Endothelial cell (in vitro differentiated cells): ENCODE measurements at regions not wholly inside any gene's neighbourhood (a gene's known extent, or its start where the extent isn't known, plus 50 kb on each side); places are given as distances from the start of the nearest gene placed in this dataset.
"Not testable (repeated sequence)": the region's sequence is repeated elsewhere in the genome, so short reads cannot be mapped to it uniquely, and the experiment has no call there.

Source experiments
- DNase-seq: peaks from one replicate; pipeline ENCODE4 v3.0.0; 2021; ENCODE audit warnings: low spot score
- H3K27ac Mint-ChIP-seq: one replicate; pipeline ENCODE4 v1.8.0; 2021; ENCODE audit warnings: mixed read lengths, inconsistent platforms; ENCODE audit not compliant: unreplicated experiment
- H3K27me3 Mint-ChIP-seq: one replicate; pipeline ENCODE4 v1.8.0; 2021; ENCODE audit warnings: mild to moderate bottlenecking, moderate library complexity, mixed read lengths, inconsistent platforms; ENCODE audit not compliant: unreplicated experiment
- H3K36me3 Mint-ChIP-seq: one replicate; pipeline ENCODE4 v1.8.0; 2021; ENCODE audit warnings: mild to moderate bottlenecking, low read depth, mixed read lengths, inconsistent platforms; ENCODE audit not compliant: unreplicated experiment
- H3K4me1 Mint-ChIP-seq: one replicate; pipeline ENCODE4 v1.8.0; 2021; ENCODE audit warnings: mild to moderate bottlenecking, mixed read lengths, inconsistent platforms; ENCODE audit not compliant: unreplicated experiment
- H3K4me3 Mint-ChIP-seq: one replicate; pipeline ENCODE4 v1.8.0; 2021; ENCODE audit warnings: mild to moderate bottlenecking, mixed read lengths, inconsistent platforms; ENCODE audit not compliant: unreplicated experiment
- H3K9me3 Mint-ChIP-seq: one replicate; pipeline ENCODE4 v1.8.0; 2021; ENCODE audit warnings: mixed read lengths, inconsistent platforms; ENCODE audit not compliant: unreplicated experiment
- TF ChIP-seq, protein P1 (sequence below): fragments of 200-600 bp; sonication (generic); IDR thresholded peaks from one replicate; pipeline ENCODE4 v1.5.0; 2021; ENCODE audit warnings: antibody characterized with exemption; ENCODE audit not compliant: unreplicated experiment

DNA sequence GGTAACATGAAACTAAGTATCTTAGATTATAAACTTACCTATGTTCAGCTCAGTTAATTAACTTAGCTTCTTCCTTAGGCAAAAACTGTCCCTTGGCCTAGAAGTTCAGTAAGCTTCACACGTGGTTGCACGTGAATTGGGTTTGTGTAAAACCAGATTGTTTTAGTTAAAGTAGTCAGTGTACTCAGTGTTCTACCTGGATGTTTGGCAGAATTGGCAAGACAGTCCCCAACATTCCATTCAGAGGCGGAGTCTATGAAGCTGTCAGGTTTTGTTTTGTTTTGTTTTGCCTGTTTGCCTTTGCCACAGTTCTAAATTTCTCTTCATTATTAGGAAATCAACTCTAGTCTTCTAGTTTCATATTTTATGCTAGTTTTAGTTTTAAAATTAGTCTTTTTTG lies 105.3 kb upstream of the ZEB2 start:
- Mint-ChIP-seq H3K36me3 (no peaks in the 10 kb centered on the region), H3K9me3 (peaks cover 4% of the 10 kb centered on the region), H3K27me3 (no peaks in the 10 kb centered on the region), H3K27ac (no peak overlapping the region), H3K4me3 (no peak overlapping the region), H3K4me1 (peaks cover 2% of the 10 kb centered on the region)
- TF ChIP-seq, protein P1, sequence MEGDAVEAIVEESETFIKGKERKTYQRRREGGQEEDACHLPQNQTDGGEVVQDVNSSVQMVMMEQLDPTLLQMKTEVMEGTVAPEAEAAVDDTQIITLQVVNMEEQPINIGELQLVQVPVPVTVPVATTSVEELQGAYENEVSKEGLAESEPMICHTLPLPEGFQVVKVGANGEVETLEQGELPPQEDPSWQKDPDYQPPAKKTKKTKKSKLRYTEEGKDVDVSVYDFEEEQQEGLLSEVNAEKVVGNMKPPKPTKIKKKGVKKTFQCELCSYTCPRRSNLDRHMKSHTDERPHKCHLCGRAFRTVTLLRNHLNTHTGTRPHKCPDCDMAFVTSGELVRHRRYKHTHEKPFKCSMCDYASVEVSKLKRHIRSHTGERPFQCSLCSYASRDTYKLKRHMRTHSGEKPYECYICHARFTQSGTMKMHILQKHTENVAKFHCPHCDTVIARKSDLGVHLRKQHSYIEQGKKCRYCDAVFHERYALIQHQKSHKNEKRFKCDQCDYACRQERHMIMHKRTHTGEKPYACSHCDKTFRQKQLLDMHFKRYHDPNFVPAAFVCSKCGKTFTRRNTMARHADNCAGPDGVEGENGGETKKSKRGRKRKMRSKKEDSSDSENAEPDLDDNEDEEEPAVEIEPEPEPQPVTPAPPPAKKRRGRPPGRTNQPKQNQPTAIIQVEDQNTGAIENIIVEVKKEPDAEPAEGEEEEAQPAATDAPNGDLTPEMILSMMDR, result no peak
- no peak for DNase-seq

DNA sequence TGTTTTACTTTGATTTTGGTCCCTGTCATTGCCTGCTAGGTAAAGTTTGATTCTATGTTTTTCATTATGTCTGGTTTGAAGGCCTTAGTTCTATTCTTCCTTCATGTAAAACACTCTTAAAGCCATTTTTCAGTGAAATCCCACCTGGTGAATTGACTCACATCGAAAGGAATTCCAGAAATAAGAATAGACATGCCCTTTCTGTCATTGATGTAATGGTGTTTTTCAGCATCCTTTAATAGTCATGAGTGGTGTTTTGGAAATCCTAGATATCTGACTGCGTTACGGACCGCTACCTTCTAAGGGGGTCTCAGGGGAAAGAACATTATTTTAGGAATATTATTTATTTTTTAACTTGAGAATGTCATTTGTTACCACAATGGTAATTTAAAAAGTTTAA lies 104.5 kb upstream of the ZEB2 start:
- no peaks in the 10 kb centered on the region for H3K36me3 Mint-ChIP-seq
- peaks cover under 1% of the 10 kb centered on the region for H3K4me1 Mint-ChIP-seq

DNA sequence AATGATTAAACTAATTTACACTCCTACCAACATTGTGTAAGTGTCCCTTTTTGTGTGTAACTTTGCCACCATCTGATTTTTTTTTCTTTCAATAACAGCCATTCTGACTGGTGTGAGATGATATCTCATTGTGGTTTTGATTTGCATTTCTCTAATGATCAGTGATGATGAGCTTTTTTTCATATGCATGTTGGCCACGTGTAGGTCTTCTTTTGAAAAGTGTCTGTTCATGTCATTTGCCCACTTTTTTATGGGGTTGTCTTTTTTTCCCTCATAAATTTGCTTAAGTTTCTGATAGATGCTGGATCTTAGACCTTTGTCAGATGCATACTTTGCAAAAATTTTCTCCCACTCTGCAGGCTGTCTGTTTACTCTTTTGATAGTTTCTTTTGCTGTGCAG lies 102.5 kb upstream of the ZEB2 start:
- H3K4me3 Mint-ChIP-seq, H3K4me1 Mint-ChIP-seq, H3K27ac Mint-ChIP-seq, H3K36me3 Mint-ChIP-seq, H3K27me3 Mint-ChIP-seq, H3K9me3 Mint-ChIP-seq, DNase-seq: not testable (repeated sequence)

More for the DNA sequence above, 104.5 kb upstream of the ZEB2 start:
- Mint-ChIP-seq H3K4me3 (no peak overlapping the region), H3K9me3 (peaks cover 4% of the 10 kb centered on the region), H3K27me3 (no peaks in the 10 kb centered on the region), H3K27ac (no peak overlapping the region)
- TF ChIP-seq, protein P1, result no peak
- DNase-seq, result no peak

DNA sequence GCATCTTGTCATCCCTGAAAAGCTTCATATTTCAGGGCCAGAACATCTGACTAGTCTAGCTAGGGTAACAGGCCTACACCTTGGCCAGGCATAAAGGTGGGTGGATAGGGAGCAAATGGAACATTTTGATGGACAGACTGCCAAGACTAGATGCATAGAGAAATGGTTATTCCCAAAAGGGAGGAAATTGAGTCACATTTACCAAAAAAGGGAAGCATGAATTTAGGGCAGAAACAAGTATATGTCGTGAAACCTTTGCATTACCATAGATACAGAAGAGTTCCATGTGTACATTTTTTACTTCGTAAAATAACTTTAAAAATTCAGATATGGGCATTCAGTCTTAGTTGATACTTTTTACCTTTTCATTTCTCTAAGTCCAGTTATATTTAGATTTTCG lies 101.3 kb upstream of the ZEB2 start:
- no peak overlapping the region for H3K4me3 Mint-ChIP-seq

DNA sequence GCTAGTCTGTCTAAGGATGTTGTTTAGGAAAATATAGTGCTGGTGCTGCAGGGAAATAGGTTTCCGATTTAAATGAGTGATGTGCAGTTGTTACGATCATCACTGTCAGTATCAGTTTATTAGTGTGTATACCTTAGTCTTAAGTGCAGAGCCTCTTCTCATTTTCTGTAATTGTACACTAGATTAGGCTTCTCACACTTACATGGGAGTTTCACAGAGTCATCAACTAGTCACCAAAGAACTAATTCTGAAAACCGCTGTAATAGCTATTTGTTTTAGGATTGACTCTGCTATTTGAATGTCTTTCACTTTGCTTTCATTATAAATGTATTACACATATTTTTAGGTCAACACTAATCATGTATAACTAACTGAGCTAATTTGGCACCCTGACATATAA lies 99.8 kb upstream of the ZEB2 start:
- TF ChIP-seq, protein P1, result no peak
- H3K27me3 Mint-ChIP-seq, result no peaks in the 10 kb centered on the region

More for the DNA sequence above, 101.3 kb upstream of the ZEB2 start:
- TF ChIP-seq, protein P1, result no peak
- Mint-ChIP-seq H3K9me3 (peaks cover 4% of the 10 kb centered on the region), H3K27ac (no peak overlapping the region), H3K27me3 (no peaks in the 10 kb centered on the region), H3K36me3 (no peaks in the 10 kb centered on the region), H3K4me1 (peaks cover 2% of the 10 kb centered on the region)
- no peak for DNase-seq

DNA sequence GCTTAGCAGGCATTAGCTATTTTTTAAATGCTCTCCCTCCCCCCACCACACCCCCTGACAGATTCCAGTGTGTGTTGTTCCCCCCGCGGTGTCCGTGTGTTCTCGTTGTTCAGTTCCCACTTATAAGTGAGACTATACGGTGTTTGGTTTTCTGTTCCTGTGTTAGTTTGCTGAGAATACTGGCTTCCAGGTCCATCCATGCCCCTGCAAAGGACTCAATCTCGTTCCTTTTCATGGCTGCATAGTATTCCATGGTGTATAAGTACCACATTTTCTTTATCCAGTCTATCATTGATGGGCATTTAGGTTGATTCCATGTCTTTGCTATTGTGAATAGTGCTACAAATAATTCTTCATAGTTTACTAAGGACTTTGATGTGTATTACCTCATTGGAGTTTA lies 97.3 kb upstream of the ZEB2 start:
- not testable (repeated sequence) for H3K36me3 Mint-ChIP-seq, H3K27ac Mint-ChIP-seq

More for the DNA sequence above, 99.8 kb upstream of the ZEB2 start:
- DNase-seq, result no peak
- Mint-ChIP-seq H3K27ac (no peak overlapping the region), H3K36me3 (no peaks in the 10 kb centered on the region), H3K9me3 (peaks cover 4% of the 10 kb centered on the region), H3K4me3 (no peak overlapping the region), H3K4me1 (peaks cover 4% of the 10 kb centered on the region)

More for the DNA sequence above, 97.3 kb upstream of the ZEB2 start:
- not testable (repeated sequence) for H3K4me3 Mint-ChIP-seq, H3K9me3 Mint-ChIP-seq, H3K4me1 Mint-ChIP-seq, H3K27me3 Mint-ChIP-seq, DNase-seq
